OCI-LY7 (cell line): ENCODE measurements at regions not wholly inside any gene's neighbourhood (a gene's known extent, or its start where the extent isn't known, plus 50 kb on each side); places are given as distances from the start of the nearest gene placed in this dataset.

ENCODE experiments used
- EZH2phosphoT487 ChIP-seq: fragments of 200-600 bp; sonication (generic); IDR thresholded peaks from 2 replicates; pipeline ENCODE4 v1.6.1; 2018; ENCODE audit warnings: low read depth, borderline replicate concordance, mild to moderate bottlenecking, mixed run types, antibody characterized with exemption, low read length, moderate library complexity, mixed read lengths
- TF ChIP-seq, protein P1 (sequence below): fragments of 200-600 bp; sonication (generic); conservative IDR thresholded peaks from 2 replicates; pipeline ENCODE4 v1.5.1; 2014; ENCODE audit warnings: mild to moderate bottlenecking, antibody characterized with exemption, low read length, moderate library complexity, mixed read lengths

DNA sequence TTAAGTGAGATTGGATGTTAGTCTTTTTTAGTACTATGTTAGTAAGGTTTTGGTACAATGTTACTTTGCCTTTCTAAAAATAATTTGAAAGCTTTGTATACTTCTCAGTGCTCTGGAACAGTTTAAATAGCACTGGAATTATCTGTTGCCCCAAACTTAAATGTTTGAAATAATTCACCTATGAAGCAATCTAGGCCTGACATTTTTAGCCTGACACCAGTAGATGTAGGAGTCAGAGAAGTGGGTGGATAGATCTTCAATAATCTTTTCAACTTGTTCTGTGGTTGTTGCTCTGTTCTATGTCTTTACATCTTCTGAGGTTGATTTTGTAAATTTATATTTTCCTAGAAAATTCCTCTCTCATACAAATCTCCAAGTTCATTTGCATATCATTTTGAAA is 103.1 kb upstream of the ADGRF1 start:
- TF ChIP-seq, protein P1, sequence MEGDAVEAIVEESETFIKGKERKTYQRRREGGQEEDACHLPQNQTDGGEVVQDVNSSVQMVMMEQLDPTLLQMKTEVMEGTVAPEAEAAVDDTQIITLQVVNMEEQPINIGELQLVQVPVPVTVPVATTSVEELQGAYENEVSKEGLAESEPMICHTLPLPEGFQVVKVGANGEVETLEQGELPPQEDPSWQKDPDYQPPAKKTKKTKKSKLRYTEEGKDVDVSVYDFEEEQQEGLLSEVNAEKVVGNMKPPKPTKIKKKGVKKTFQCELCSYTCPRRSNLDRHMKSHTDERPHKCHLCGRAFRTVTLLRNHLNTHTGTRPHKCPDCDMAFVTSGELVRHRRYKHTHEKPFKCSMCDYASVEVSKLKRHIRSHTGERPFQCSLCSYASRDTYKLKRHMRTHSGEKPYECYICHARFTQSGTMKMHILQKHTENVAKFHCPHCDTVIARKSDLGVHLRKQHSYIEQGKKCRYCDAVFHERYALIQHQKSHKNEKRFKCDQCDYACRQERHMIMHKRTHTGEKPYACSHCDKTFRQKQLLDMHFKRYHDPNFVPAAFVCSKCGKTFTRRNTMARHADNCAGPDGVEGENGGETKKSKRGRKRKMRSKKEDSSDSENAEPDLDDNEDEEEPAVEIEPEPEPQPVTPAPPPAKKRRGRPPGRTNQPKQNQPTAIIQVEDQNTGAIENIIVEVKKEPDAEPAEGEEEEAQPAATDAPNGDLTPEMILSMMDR = no peak
- no peak for TF ChIP-seq EZH2phosphoT487
